Thoracic aorta (tissue), 2 donors: ENCODE measurements at regions not wholly inside any gene's neighbourhood (a gene's known extent, or its start where the extent isn't known, plus 50 kb on each side); places are given as distances from the start of the nearest gene placed in this dataset.

Experiments
- ATAC-seq: fragments of 150-250 bp; one replicate; pipeline ENCODE4 v1.8.0; 2017; ENCODE audit warnings: low read depth; ENCODE audit not compliant: insufficient number of reproducible peaks, low FRiP score
- DNase-seq: peaks from one replicate; pipeline ENCODE4 v3.0.0-alpha.2; 2020; ENCODE audit warnings: low spot score
- H3K27ac ChIP-seq, 2 donors: fragments of 200-600 bp; sonication (generic); 1 replicate in 1 of 2; 2 replicates in 1 of 2; pipeline ENCODE4 v1.5.1; 2016; ENCODE audit warnings: mild to moderate bottlenecking in 2 of 2, moderate library complexity in 2 of 2
- H3K27me3 ChIP-seq: fragments of 200-600 bp; sonication (generic); replicated peaks from 2 replicates; pipeline ENCODE4 v1.6.0; 2016; ENCODE audit warnings: mild to moderate bottlenecking; ENCODE audit not compliant: insufficient read depth
- H3K36me3 ChIP-seq: fragments of 200-600 bp; sonication (generic); one replicate; pipeline ENCODE4 v1.5.1; 2016
- H3K4me1 ChIP-seq, 2 donors: fragments of 200-600 bp; sonication (generic); 1 replicate in 1 of 2; 2 replicates in 1 of 2; pipeline versions ENCODE4 v1.5.1 to v1.6.0; 2016; ENCODE audit warnings: low read depth in 2 of 2, mild to moderate bottlenecking in 1 of 2; ENCODE audit not compliant: control insufficient read depth in 1 of 2
- H3K4me3 ChIP-seq: fragments of 200-600 bp; sonication (generic); 2 replicates; pipeline ENCODE4 v1.5.1; 2016; ENCODE audit warnings: mild to moderate bottlenecking
- H3K9me3 ChIP-seq: fragments of 200-600 bp; sonication (generic); 2 replicates; pipeline ENCODE4 v1.5.1; 2016
- CTCF ChIP-seq: fragments of 200-600 bp; sonication (generic); IDR thresholded peaks from one replicate; pipeline ENCODE4 v1.5.1; 2019; ENCODE audit warnings: antibody characterized with exemption

- Histone ChIP-seq H3K27ac (no peak overlapping the region), H3K36me3 (no peaks in the 10 kb centered on the region), H3K4me3 (no peak overlapping the region), H3K9me3 (no peaks in the 10 kb centered on the region), H3K4me1 (no peaks in the 10 kb centered on the region), H3K27me3 (no peaks in the 10 kb centered on the region)
- ATAC-seq (no peak), DNase-seq (no peak)
- TF ChIP-seq CTCF: no peak
Observed at GRCh38 chr2:82690757-82691411, 1768.2 kb downstream of the SUCLG1 start.

- no peaks in the 10 kb centered on the region for H3K36me3 ChIP-seq
- no peak overlapping the region for H3K4me3 ChIP-seq
- H3K4me1 ChIP-seq: no peaks in the 10 kb centered on the region
- no peak overlapping the region for H3K27ac ChIP-seq
- H3K9me3 ChIP-seq: no peaks in the 10 kb centered on the region
- no peak for TF ChIP-seq CTCF
- no peaks in the 10 kb centered on the region for H3K27me3 ChIP-seq
- DNase-seq (no peak), ATAC-seq (no peak)
Observed at GRCh38 chr2:82675186-82675585, 1783.9 kb downstream of the SUCLG1 start.

GRCh38 chr2:82674652-82675051 lies 1784.4 kb downstream of the SUCLG1 start:
- no peak overlapping the region for H3K27ac ChIP-seq
- DNase-seq (no peak), ATAC-seq (no peak)
- no peaks in the 10 kb centered on the region for H3K27me3 ChIP-seq
- TF ChIP-seq CTCF: no peak
- no peaks in the 10 kb centered on the region for H3K9me3 ChIP-seq
- no peaks in the 10 kb centered on the region for H3K36me3 ChIP-seq
- H3K4me1 ChIP-seq: no peaks in the 10 kb centered on the region
- H3K4me3 ChIP-seq: no peak overlapping the region

GRCh38 chr2:82667491-82667890 lies 1791.6 kb downstream of the SUCLG1 start:
- Histone ChIP-seq H3K27ac (no peak overlapping the region), H3K9me3 (no peaks in the 10 kb centered on the region), H3K36me3 (no peaks in the 10 kb centered on the region), H3K4me3 (no peak overlapping the region), H3K4me1 (no peaks in the 10 kb centered on the region), H3K27me3 (no peaks in the 10 kb centered on the region)
- DNase-seq (no peak), ATAC-seq (no peak)
- no peak for TF ChIP-seq CTCF

- no peaks in the 10 kb centered on the region for H3K27me3 ChIP-seq
- no peaks in the 10 kb centered on the region for H3K4me1 ChIP-seq
- no peak for TF ChIP-seq CTCF
- no peak overlapping the region for H3K27ac ChIP-seq
- no peaks in the 10 kb centered on the region for H3K36me3 ChIP-seq
- ATAC-seq: no peak
- no peak overlapping the region for H3K4me3 ChIP-seq
- no peaks in the 10 kb centered on the region for H3K9me3 ChIP-seq
- DNase-seq: no peak
Observed at GRCh38 chr2:82665691-82666090, 1793.4 kb downstream of the SUCLG1 start.
